ENCODE measurements at regions not wholly inside any gene's neighbourhood (a gene's known extent, or its start where the extent isn't known, plus 50 kb on each side); places are given as distances from the start of the nearest gene placed in this dataset.

- TF ChIP-seq STAT1 (IDR thresholded peaks at IDR 0.05; ENCODE audit: unreplicated experiment) (no peak), EZH2phosphoT487 (IDR thresholded peaks at IDR 0.05; ENCODE audit: unreplicated experiment) (no peak), POLR2AphosphoS5 (IDR thresholded peaks at IDR 0.05; ENCODE audit: low read depth) (no peak), ZNF462 (CRISPR knock-in tag; IDR thresholded peaks at IDR 0.05) (no peak), CTCF (conservative IDR thresholded peaks at IDR 0.05; ENCODE audit: low read depth in 2 of 2) (no peak), JUNB (IDR thresholded peaks at IDR 0.05; ENCODE audit: unreplicated experiment) (no peak), EZH2 (IDR thresholded peaks at IDR 0.05; ENCODE audit: low read depth, unreplicated experiment) (no peak), CREB1 (CRISPR knock-in tag; IDR thresholded peaks at IDR 0.05; ENCODE audit: low read depth) (no peak), ZNF331 (CRISPR knock-in tag; IDR thresholded peaks at IDR 0.05; ENCODE audit: low read depth) (no peak), NANOG (IDR thresholded peaks at IDR 0.05; ENCODE audit: borderline replicate concordance) (no peak), ZNF114 (CRISPR knock-in tag; IDR thresholded peaks at IDR 0.05) (no peak), REST (IDR thresholded peaks at IDR 0.05; ENCODE audit: unreplicated experiment) (no peak)
- TF ChIP-seq, protein P1, sequence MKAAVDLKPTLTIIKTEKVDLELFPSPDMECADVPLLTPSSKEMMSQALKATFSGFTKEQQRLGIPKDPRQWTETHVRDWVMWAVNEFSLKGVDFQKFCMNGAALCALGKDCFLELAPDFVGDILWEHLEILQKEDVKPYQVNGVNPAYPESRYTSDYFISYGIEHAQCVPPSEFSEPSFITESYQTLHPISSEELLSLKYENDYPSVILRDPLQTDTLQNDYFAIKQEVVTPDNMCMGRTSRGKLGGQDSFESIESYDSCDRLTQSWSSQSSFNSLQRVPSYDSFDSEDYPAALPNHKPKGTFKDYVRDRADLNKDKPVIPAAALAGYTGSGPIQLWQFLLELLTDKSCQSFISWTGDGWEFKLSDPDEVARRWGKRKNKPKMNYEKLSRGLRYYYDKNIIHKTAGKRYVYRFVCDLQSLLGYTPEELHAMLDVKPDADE (IDR thresholded peaks at IDR 0.05), result no peak
- Histone ChIP-seq H3K36me3 (ENCODE audit: insufficient read depth) (no peaks in the 10 kb centered on the region), H3K4me1 (ENCODE audit: insufficient read depth) (no peaks in the 10 kb centered on the region), H4K20me1 (replicated peaks; ENCODE audit: insufficient read depth) (no peaks in the 10 kb centered on the region), H3K4me3 (no peak overlapping the region), H3K4me2 (no peak overlapping the region), H3K79me2 (replicated peaks; ENCODE audit: insufficient read depth) (no peaks in the 10 kb centered on the region), H3F3A (replicated peaks; ENCODE audit: low read depth) (no peaks in the 10 kb centered on the region), H3K27ac (ENCODE audit: low read depth) (no peak overlapping the region), H3K9me2 (ENCODE audit: insufficient read depth) (no peaks in the 10 kb centered on the region; the same call in 1 of the 2 replicates), H3K27me3 (ENCODE audit: insufficient read depth) (no peaks in the 10 kb centered on the region), H2AFZ (peak overlapping the region; percentile 48; the same call in 1 of the 2 replicates)
- H3K9me3 Mint-ChIP-seq, result peaks cover 5% of the 10 kb centered on the region
- peaks cover 4% of the 10 kb centered on the region for H3K36me3 Mint-ChIP-seq (ENCODE audit: low read depth)
- no peak for ATAC-seq
- DNase-seq (ENCODE audit: low spot score), result no peak
- no peaks in the 10 kb centered on the region for H3K4me1 Mint-ChIP-seq
- no peaks in the 10 kb centered on the region for H3K27me3 Mint-ChIP-seq (ENCODE audit: insufficient read depth, low read depth, poor library complexity)
- H3K4me3 Mint-ChIP-seq, result no peak overlapping the region
- no peak overlapping the region for H3K27ac Mint-ChIP-seq
Measured at GRCh38 chr2:188013767-188014166, 277.9 kb upstream of the GULP1 start.
